ENCODE measurements at regions not wholly inside any gene's neighbourhood (a gene's known extent, or its start where the extent isn't known, plus 50 kb on each side); places are given as distances from the start of the nearest gene placed in this dataset.
"Not testable (repeated sequence)": the region's sequence is repeated elsewhere in the genome, so short reads cannot be mapped to it uniquely, and the experiment has no call there.

DNA sequence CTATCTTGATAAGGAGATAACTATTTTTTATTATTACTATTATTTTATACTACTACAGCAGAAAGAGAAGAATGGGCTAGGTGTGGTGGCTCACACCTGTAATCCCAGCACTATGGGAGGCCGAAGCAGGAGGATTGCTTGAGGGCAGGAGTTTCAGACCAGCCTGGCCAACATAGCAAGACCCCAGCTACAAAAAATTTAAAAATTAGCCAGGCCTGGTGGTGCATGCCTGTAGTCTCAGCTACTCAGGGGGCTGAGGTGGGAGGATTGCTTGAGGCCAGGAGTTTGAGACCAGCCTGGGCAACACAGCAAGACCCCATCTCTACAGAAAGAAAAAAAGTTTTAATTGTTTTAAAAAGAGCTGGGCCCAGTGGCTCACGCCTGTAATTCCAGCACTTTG, 58.9 kb upstream of the CUX1 start:
- TF ChIP-seq CTCF (IDR thresholded peaks at IDR 0.05; ENCODE audit: low read depth, low read length); EZH2phosphoT487 (IDR thresholded peaks at IDR 0.05; ENCODE audit: low read depth): not testable (repeated sequence)

Data from OCI-LY3 (cell line).